ENCODE measurements at regions not wholly inside any gene's neighbourhood (a gene's known extent, or its start where the extent isn't known, plus 50 kb on each side); places are given as distances from the start of the nearest gene placed in this dataset.

DNA sequence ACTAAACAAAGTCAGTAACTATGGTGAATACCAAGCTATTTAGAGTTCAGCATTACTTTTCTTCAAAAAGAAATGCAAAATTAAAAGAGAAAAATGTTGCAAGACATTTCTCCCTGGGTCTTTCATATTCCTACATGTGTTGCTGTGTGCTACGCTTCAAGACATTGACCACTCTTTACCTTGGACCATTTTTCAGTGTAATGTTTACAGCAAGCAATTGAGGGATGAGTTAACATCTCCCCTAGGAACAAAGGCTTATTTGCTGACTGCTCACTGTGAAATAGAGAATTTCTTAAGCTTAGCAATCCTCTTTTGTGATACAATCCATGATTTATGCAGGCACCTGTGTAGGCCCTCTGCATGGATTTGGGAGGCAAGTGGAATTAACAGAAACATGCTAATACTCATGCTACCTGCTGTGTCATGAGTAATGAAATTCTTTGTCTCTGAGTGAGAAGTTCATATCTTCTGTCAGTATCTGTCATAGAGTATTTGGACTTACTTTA, 1202.9 kb upstream of the CDH8 start:
- H3K27me3 ChIP-seq (ENCODE audit: control insufficient read depth, insufficient read depth, low read length), result no peaks in the 10 kb centered on the region
- no peak for DNase-seq (ENCODE audit: low read depth, low spot score)
- POLR2A ChIA-PET, result no interaction called here
- in situ Hi-C loops (cut with HindIII; ENCODE audit: low pct_unique_long_range_greater_than_20kb, low sequenced_read_pairs) (no loop called here), intact Hi-C loops (cut with micrococcal nuclease; ENCODE audit: unreplicated experiment) (no loop called here)
- H3K4me1 ChIP-seq (ENCODE audit: control insufficient read depth, insufficient read depth, low read length), result no peaks in the 10 kb centered on the region
- TF ChIP-seq, protein P1, sequence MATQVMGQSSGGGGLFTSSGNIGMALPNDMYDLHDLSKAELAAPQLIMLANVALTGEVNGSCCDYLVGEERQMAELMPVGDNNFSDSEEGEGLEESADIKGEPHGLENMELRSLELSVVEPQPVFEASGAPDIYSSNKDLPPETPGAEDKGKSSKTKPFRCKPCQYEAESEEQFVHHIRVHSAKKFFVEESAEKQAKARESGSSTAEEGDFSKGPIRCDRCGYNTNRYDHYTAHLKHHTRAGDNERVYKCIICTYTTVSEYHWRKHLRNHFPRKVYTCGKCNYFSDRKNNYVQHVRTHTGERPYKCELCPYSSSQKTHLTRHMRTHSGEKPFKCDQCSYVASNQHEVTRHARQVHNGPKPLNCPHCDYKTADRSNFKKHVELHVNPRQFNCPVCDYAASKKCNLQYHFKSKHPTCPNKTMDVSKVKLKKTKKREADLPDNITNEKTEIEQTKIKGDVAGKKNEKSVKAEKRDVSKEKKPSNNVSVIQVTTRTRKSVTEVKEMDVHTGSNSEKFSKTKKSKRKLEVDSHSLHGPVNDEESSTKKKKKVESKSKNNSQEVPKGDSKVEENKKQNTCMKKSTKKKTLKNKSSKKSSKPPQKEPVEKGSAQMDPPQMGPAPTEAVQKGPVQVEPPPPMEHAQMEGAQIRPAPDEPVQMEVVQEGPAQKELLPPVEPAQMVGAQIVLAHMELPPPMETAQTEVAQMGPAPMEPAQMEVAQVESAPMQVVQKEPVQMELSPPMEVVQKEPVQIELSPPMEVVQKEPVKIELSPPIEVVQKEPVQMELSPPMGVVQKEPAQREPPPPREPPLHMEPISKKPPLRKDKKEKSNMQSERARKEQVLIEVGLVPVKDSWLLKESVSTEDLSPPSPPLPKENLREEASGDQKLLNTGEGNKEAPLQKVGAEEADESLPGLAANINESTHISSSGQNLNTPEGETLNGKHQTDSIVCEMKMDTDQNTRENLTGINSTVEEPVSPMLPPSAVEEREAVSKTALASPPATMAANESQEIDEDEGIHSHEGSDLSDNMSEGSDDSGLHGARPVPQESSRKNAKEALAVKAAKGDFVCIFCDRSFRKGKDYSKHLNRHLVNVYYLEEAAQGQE (IDR thresholded peaks at IDR 0.05; ENCODE audit: insufficient read depth in 1 of 2, low read depth in 2 of 2, low read length in 1 of 2), result no peak
- TF ChIP-seq, protein P2, sequence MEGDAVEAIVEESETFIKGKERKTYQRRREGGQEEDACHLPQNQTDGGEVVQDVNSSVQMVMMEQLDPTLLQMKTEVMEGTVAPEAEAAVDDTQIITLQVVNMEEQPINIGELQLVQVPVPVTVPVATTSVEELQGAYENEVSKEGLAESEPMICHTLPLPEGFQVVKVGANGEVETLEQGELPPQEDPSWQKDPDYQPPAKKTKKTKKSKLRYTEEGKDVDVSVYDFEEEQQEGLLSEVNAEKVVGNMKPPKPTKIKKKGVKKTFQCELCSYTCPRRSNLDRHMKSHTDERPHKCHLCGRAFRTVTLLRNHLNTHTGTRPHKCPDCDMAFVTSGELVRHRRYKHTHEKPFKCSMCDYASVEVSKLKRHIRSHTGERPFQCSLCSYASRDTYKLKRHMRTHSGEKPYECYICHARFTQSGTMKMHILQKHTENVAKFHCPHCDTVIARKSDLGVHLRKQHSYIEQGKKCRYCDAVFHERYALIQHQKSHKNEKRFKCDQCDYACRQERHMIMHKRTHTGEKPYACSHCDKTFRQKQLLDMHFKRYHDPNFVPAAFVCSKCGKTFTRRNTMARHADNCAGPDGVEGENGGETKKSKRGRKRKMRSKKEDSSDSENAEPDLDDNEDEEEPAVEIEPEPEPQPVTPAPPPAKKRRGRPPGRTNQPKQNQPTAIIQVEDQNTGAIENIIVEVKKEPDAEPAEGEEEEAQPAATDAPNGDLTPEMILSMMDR (IDR thresholded peaks at IDR 0.05), result no peak
- TF ChIP-seq TCF7L2 (IDR thresholded peaks at IDR 0.05; ENCODE audit: low read depth, low read length), result no peak
- no peak for TF ChIP-seq SIN3A (IDR thresholded peaks at IDR 0.05; ENCODE audit: borderline replicate concordance, insufficient read depth, low read depth, low read length)
- TF ChIP-seq POLR2AphosphoS5 (IDR thresholded peaks at IDR 0.05; ENCODE audit: low read depth, low read length), result no peak
- no TSS peak for BruUV-seq (replicated peaks)
- H3K4me3 ChIP-seq (ENCODE audit: low read depth in 2 of 2, low read length in 2 of 2), result no peak overlapping the region
- no peaks in the 10 kb centered on the region for H3K9me3 ChIP-seq (ENCODE audit: control insufficient read depth, insufficient read depth, low read depth, low read length)
- CTCF ChIA-PET, result no interaction called here
- ATAC-seq, result no peak
- no peak overlapping the region for H3K27ac ChIP-seq (ENCODE audit: low read length)
- no peaks in the 10 kb centered on the region for H3K36me3 ChIP-seq (ENCODE audit: control insufficient read depth, insufficient read depth, low read length)

DNA sequence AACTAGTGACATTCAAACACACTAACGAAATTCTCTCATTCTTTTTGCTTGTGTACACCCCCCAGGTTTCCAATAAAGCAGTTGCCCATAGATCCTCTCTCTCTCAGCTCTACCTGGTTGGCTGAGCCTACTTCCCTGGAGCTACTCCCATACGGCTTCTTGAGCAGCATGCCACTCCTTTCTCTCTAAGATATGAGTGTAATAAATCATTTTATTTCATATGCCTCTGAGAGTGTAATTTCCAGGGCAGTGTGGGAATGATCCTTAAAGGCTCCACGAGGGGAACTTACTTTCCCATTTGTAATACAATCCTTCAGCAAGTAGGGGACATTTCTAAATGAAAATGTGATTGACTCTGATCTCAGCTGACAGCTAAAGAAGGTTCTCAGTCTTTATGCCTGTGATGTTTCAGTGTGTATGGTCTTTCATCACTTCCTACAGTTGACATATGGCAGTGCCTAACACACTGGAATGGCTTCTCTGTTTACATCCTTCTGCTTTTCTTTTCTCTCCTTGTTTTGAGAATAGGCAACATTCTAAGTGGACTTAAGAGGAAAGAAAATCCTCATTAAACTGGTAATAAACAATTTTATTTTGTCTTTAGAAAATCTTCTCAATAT, 1194.3 kb upstream of the CDH8 start:
- Histone ChIP-seq H3K27ac (ENCODE audit: low read length) (no peak overlapping the region), H3K27me3 (ENCODE audit: control insufficient read depth, insufficient read depth, low read length) (no peaks in the 10 kb centered on the region), H3K4me3 (ENCODE audit: low read depth in 2 of 2, low read length in 2 of 2) (no peak overlapping the region), H3K4me1 (ENCODE audit: control insufficient read depth, insufficient read depth, low read length) (no peaks in the 10 kb centered on the region), H3K36me3 (ENCODE audit: control insufficient read depth, insufficient read depth, low read length) (no peaks in the 10 kb centered on the region), H3K9me3 (ENCODE audit: control insufficient read depth, insufficient read depth, low read depth, low read length) (no peaks in the 10 kb centered on the region)
- ATAC-seq (no peak), DNase-seq (ENCODE audit: low read depth, low spot score) (no peak)
- in situ Hi-C loops (cut with HindIII; ENCODE audit: low pct_unique_long_range_greater_than_20kb, low sequenced_read_pairs) (no loop called here), intact Hi-C loops (cut with micrococcal nuclease; ENCODE audit: unreplicated experiment) (no loop called here)
- ChIA-PET CTCF (no interaction called here), POLR2A (no interaction called here)
- no TSS peak for BruUV-seq (replicated peaks)
- TF ChIP-seq SIN3A (IDR thresholded peaks at IDR 0.05; ENCODE audit: borderline replicate concordance, insufficient read depth, low read depth, low read length), result no peak
- TF ChIP-seq, protein P1 (IDR thresholded peaks at IDR 0.05; ENCODE audit: insufficient read depth in 1 of 2, low read depth in 2 of 2, low read length in 1 of 2), result no peak
